Neural progenitor cell (in vitro differentiated cells): ENCODE measurements at regions not wholly inside any gene's neighbourhood (a gene's known extent, or its start where the extent isn't known, plus 50 kb on each side); places are given as distances from the start of the nearest gene placed in this dataset.

ENCODE experiments used
- DNase-seq: peaks from one replicate; pipeline ENCODE4 v3.0.0-alpha.2; 2016; ENCODE audit warnings: low spot score
- H2AFZ ChIP-seq: fragments of 200-600 bp; sonication (generic); replicated peaks from 2 replicates; pipeline ENCODE4 v1.6.1; 2016; ENCODE audit warnings: antibody characterized with exemption
- H3F3A ChIP-seq: fragments of 200-600 bp; sonication (generic); 2 replicates; pipeline ENCODE4 v1.6.1; 2016; ENCODE audit warnings: antibody characterized with exemption, low read depth
- H3K27ac ChIP-seq: fragments of 200-600 bp; sonication (generic); 2 replicates; pipeline ENCODE4 v1.5.1; 2016; ENCODE audit warnings: mild to moderate bottlenecking
- H3K27me3 ChIP-seq: fragments of 200-600 bp; sonication (generic); 2 replicates; pipeline ENCODE4 v1.6.1; 2016; ENCODE audit warnings: mild to moderate bottlenecking, moderate library complexity
- H3K36me3 ChIP-seq: fragments of 200-600 bp; sonication (generic); 2 replicates; pipeline ENCODE4 v1.5.1; 2016
- H3K4me1 ChIP-seq: fragments of 200-600 bp; sonication (generic); 2 replicates; pipeline ENCODE4 v1.6.1; 2016; ENCODE audit warnings: mixed run types
- H3K4me2 ChIP-seq: fragments of 200-600 bp; sonication (generic); 2 replicates; pipeline ENCODE4 v1.6.1; 2016
- H3K4me3 ChIP-seq: fragments of 200-600 bp; sonication (generic); 2 replicates; pipeline ENCODE4 v1.5.1; 2016
- H3K79me2 ChIP-seq: fragments of 200-600 bp; sonication (generic); 2 replicates; pipeline ENCODE4 v1.6.1; 2016; ENCODE audit warnings: low read depth
- H3K9ac ChIP-seq: fragments of 200-600 bp; sonication (generic); 2 replicates; pipeline ENCODE4 v1.6.1; 2016
- H3K9me3 ChIP-seq: fragments of 200-600 bp; sonication (generic); 2 replicates; pipeline ENCODE4 v1.5.1; 2016; ENCODE audit warnings: low read depth
- H4K20me1 ChIP-seq: fragments of 200-600 bp; sonication (generic); 2 replicates; pipeline ENCODE4 v1.6.1; 2016; ENCODE audit warnings: low read depth
- H3K27ac Mint-ChIP-seq: 3 replicates; pipeline ENCODE4 v1.8.0; 2021; ENCODE audit warnings: mixed read lengths
- H3K27me3 Mint-ChIP-seq: 2 replicates; pipeline ENCODE4 v1.8.0; 2022; ENCODE audit warnings: low read depth, mild to moderate bottlenecking, inconsistent platforms, moderate library complexity, mixed read lengths; ENCODE audit not compliant: insufficient read depth
- H3K36me3 Mint-ChIP-seq: 3 replicates; pipeline ENCODE4 v1.8.0; 2021; ENCODE audit warnings: mixed read lengths
- H3K4me1 Mint-ChIP-seq: 3 replicates; pipeline ENCODE4 v1.8.0; 2021; ENCODE audit warnings: mixed read lengths
- H3K4me3 Mint-ChIP-seq: 3 replicates; pipeline ENCODE4 v1.8.0; 2021; ENCODE audit warnings: mild to moderate bottlenecking, moderate library complexity, mixed read lengths
- H3K9me3 Mint-ChIP-seq: 3 replicates; pipeline ENCODE4 v1.8.0; 2020; ENCODE audit warnings: mixed read lengths
- EZH2 ChIP-seq: fragments of 200-600 bp; sonication (generic); IDR thresholded peaks from 2 replicates; pipeline ENCODE4 v1.6.1; 2017; ENCODE audit warnings: antibody characterized with exemption, mild to moderate bottlenecking, moderate library complexity
- EZH2phosphoT487 ChIP-seq: fragments of 200-600 bp; sonication (generic); IDR thresholded peaks from 2 replicates; pipeline ENCODE4 v1.6.1; 2017; ENCODE audit warnings: antibody characterized with exemption
- TF ChIP-seq, protein P1 (sequence below): fragments of 200-600 bp; sonication (generic); IDR thresholded peaks from 2 replicates; pipeline ENCODE4 v1.5.1; 2017; ENCODE audit warnings: antibody characterized with exemption, mild to moderate bottlenecking

DNA sequence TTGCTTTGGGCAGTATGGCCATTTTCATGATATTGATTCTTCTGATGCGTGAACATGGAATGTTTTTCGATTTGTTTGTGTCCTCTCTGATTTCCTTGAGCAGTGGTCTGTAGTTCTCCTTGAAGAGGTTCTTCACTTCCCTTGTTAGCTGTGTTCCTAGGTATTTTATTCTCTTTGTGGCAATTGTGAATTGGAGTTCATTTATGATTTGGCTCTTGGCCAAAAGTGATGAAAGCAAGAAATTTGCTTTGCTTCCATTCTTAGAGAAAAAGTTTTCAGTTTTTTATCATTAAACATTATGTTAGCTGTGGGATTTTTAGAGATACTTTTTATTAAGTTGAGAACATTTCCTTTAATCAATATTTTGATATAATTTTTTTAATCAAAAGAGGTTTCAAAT lies 203.5 kb downstream of the TAF11L14 start:
- H3K36me3 ChIP-seq = peaks cover 3% of the 10 kb centered on the region

DNA sequence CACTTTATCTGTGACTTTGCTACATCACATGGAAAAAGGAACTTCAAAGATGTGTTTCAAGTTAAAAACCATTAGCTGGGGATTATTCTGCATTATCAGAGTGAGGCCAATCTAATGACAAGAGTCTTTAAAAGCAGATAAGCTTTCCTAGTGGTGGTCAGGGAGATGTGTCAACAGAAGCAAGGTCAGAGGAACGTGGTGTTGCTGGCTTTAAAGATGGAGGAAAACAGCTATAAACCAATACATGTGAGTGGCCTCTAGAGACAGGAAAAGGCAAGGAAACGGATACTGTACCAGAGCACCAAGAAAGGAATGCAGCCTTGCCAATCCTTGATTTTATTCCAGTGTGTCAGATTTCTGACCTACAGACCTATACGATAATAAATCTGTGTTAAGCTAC lies 204.2 kb downstream of the TAF11L14 start:
- Histone ChIP-seq H3K9me3 (no peaks in the 10 kb centered on the region), H3F3A (no peaks in the 10 kb centered on the region), H3K4me2 (no peak overlapping the region), H3K27me3 (no peaks in the 10 kb centered on the region), H2AFZ (no peak overlapping the region), H3K27ac (no peak overlapping the region), H3K4me1 (no peaks in the 10 kb centered on the region), H4K20me1 (no peaks in the 10 kb centered on the region), H3K4me3 (no peak overlapping the region), H3K9ac (no peak overlapping the region), H3K36me3 (peaks cover 3% of the 10 kb centered on the region), H3K79me2 (no peaks in the 10 kb centered on the region)
- peaks cover 3% of the 10 kb centered on the region for H3K4me1 Mint-ChIP-seq
- no peak overlapping the region for H3K4me3 Mint-ChIP-seq
- peaks cover 25% of the 10 kb centered on the region for H3K9me3 Mint-ChIP-seq
- H3K27me3 Mint-ChIP-seq = peaks cover 9% of the 10 kb centered on the region
- no peak overlapping the region for H3K27ac Mint-ChIP-seq
- no peaks in the 10 kb centered on the region for H3K36me3 Mint-ChIP-seq
- DNase-seq = no peak
- TF ChIP-seq, protein P1, sequence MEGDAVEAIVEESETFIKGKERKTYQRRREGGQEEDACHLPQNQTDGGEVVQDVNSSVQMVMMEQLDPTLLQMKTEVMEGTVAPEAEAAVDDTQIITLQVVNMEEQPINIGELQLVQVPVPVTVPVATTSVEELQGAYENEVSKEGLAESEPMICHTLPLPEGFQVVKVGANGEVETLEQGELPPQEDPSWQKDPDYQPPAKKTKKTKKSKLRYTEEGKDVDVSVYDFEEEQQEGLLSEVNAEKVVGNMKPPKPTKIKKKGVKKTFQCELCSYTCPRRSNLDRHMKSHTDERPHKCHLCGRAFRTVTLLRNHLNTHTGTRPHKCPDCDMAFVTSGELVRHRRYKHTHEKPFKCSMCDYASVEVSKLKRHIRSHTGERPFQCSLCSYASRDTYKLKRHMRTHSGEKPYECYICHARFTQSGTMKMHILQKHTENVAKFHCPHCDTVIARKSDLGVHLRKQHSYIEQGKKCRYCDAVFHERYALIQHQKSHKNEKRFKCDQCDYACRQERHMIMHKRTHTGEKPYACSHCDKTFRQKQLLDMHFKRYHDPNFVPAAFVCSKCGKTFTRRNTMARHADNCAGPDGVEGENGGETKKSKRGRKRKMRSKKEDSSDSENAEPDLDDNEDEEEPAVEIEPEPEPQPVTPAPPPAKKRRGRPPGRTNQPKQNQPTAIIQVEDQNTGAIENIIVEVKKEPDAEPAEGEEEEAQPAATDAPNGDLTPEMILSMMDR = no peak
- TF ChIP-seq EZH2 (no peak), EZH2phosphoT487 (no peak)

More for the DNA sequence above, 203.5 kb downstream of the TAF11L14 start:
- Mint-ChIP-seq H3K4me1 (peaks cover 9% of the 10 kb centered on the region), H3K27me3 (peaks cover 9% of the 10 kb centered on the region), H3K27ac (no peak overlapping the region), H3K4me3 (no peak overlapping the region), H3K9me3 (peaks cover 32% of the 10 kb centered on the region), H3K36me3 (peaks cover 5% of the 10 kb centered on the region)
- no peak for TF ChIP-seq EZH2
- TF ChIP-seq, protein P1 = no peak
- TF ChIP-seq EZH2phosphoT487 = no peak
- no peaks in the 10 kb centered on the region for H3K9me3 ChIP-seq
- no peak overlapping the region for H3K27ac ChIP-seq
- no peaks in the 10 kb centered on the region for H3K4me1 ChIP-seq
- DNase-seq = no peak
- H2AFZ ChIP-seq = no peak overlapping the region
- H3K4me3 ChIP-seq = no peak overlapping the region
- H4K20me1 ChIP-seq = no peaks in the 10 kb centered on the region
- H3K9ac ChIP-seq = no peak overlapping the region
- no peak overlapping the region for H3K4me2 ChIP-seq
- H3K27me3 ChIP-seq = no peaks in the 10 kb centered on the region
- H3K79me2 ChIP-seq = no peaks in the 10 kb centered on the region
- no peaks in the 10 kb centered on the region for H3F3A ChIP-seq

DNA sequence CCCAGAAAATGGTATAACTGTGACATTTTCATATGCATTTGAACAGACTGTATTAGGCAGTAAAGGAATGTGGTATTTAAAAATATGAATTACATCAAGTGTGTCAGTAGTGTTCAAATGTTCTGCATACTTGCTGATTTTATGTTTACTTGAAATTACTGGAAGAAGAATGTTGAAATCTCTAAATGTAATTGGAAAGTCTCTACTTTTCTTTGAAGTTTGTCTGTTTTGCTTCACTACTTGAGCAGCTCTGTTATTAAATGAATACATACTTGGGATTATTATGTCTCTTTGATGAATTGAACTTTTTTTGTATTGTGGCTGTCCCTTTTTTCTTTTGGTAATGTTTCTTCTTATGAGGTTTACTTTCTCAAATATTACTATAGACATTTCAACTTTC lies 205.6 kb downstream of the TAF11L14 start:
- no peaks in the 10 kb centered on the region for H3K9me3 ChIP-seq
- no peaks in the 10 kb centered on the region for H3F3A ChIP-seq
- H3K4me1 ChIP-seq = no peaks in the 10 kb centered on the region
- no peaks in the 10 kb centered on the region for H3K79me2 ChIP-seq
- H3K27ac Mint-ChIP-seq = no peak overlapping the region
- no peak for DNase-seq
- no peak overlapping the region for H3K4me3 ChIP-seq
- H3K27me3 Mint-ChIP-seq = peaks cover 9% of the 10 kb centered on the region
- TF ChIP-seq EZH2phosphoT487 = no peak
- TF ChIP-seq EZH2 = no peak
- TF ChIP-seq, protein P1 = no peak
- H3K4me3 Mint-ChIP-seq = no peak overlapping the region
- no peak overlapping the region for H2AFZ ChIP-seq
- peaks cover 25% of the 10 kb centered on the region for H3K9me3 Mint-ChIP-seq
- no peak overlapping the region for H3K9ac ChIP-seq
- H3K36me3 ChIP-seq = peaks cover 3% of the 10 kb centered on the region
- H4K20me1 ChIP-seq = no peaks in the 10 kb centered on the region
- H3K27me3 ChIP-seq = no peaks in the 10 kb centered on the region
- H3K36me3 Mint-ChIP-seq = no peaks in the 10 kb centered on the region
- H3K4me1 Mint-ChIP-seq = peaks cover 3% of the 10 kb centered on the region
- no peak overlapping the region for H3K4me2 ChIP-seq
- no peak overlapping the region for H3K27ac ChIP-seq
